ENCODE measurements at regions not wholly inside any gene's neighbourhood (a gene's known extent, or its start where the extent isn't known, plus 50 kb on each side); places are given as distances from the start of the nearest gene placed in this dataset.

DNA sequence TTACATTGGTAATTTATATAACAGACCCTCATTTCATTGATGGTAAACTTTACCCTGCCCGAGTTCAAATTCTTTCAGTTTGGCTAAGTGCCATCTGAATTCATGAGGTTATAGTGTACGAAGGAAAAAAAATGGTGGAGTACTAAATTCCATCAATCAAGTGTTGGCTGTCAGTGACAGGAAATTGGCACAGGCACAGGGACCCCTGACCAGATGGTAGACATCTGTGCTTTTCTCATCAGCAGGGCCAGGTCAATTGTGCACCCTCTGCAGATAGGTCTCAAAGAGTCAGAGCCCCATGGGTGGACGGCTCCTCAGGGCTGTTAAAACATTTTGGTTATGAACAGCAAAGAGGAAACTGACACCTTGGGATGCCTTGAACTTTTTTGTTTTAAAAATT is 439.2 kb downstream of the SETBP1 start:
- H3K27ac ChIP-seq, result no peak overlapping the region
- H3K9me3 ChIP-seq (replicated peaks), result no peaks in the 10 kb centered on the region
- DNase-seq, result no peak
- H3K36me3 ChIP-seq, result no peaks in the 10 kb centered on the region
- H3K4me1 ChIP-seq, result no peaks in the 10 kb centered on the region
- no peaks in the 10 kb centered on the region for H3K27me3 ChIP-seq
- H3K4me3 ChIP-seq, result no peak overlapping the region

DNA sequence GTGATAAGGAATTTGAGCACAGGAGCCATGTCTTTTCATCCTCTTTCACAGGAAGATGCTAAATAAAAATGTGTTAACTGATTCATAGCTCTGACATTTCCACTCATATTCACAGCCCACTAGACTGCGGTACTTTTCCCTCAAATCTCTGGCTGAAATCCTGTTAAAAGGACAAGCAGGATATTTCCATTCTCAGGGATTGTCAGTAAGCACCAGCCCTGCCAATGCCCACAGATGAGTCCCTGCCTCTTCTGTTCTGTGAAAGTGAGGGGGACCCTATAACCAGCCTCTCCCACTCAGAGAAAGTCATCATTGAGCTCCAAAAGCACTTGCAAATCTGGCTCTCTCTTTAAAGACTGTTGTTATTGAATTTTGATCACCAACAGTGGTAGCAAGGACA is 440.5 kb downstream of the SETBP1 start:
- no peaks in the 10 kb centered on the region for H3K36me3 ChIP-seq
- H3K4me1 ChIP-seq, result no peaks in the 10 kb centered on the region
- no peaks in the 10 kb centered on the region for H3K9me3 ChIP-seq (replicated peaks)
- no peaks in the 10 kb centered on the region for H3K27me3 ChIP-seq
- no peak for DNase-seq
- H3K4me3 ChIP-seq, result no peak overlapping the region
- no peak overlapping the region for H3K27ac ChIP-seq

DNA sequence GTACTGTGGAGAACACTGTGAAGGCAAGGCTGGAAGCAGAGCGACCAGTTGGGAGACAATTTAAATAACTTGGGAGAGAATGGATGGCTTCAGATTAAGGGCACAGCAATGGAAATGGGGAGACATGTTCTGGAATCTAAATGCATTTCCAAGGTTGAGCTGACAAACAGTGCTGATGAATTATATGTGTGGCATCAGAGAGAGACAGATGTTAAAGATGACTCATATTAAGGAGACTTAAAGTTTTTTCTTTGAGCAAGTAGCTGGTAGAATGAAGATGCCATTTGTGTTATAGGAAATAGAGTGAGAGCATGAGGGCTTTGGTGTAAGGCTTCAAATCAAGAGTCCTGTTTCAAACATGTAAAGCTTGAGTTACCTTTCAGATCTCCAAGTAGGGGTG is 441.8 kb downstream of the SETBP1 start:
- Histone ChIP-seq H3K27ac (no peak overlapping the region), H3K4me3 (no peak overlapping the region), H3K27me3 (no peaks in the 10 kb centered on the region), H3K4me1 (no peaks in the 10 kb centered on the region), H3K9me3 (replicated peaks) (no peaks in the 10 kb centered on the region), H3K36me3 (no peaks in the 10 kb centered on the region)
- DNase-seq, result no peak

DNA sequence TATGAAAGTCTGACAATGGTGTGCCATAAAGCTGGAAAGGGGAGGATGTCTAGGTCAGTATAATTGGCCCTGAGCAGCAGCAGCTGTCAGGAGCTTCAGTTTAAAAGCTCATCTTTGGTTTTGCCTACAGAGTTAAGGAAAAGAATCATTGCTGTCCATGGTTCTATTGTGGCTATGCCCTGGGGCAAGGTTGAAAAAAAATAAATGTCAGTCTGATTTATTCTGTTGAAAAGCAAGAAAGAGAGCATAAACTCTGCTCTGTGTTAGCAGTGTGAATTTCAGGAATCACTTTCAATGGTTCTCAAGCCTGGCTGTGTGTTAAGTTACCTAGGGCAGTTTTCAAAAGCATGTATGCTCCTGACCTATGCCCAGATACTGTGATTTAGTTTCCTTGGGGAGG is 446.7 kb downstream of the SETBP1 start:
- DNase-seq, result peak in 1 of 2 experiments; percentile 29
- no peak overlapping the region for H3K4me3 ChIP-seq
- no peaks in the 10 kb centered on the region for H3K4me1 ChIP-seq
- no peaks in the 10 kb centered on the region for H3K27me3 ChIP-seq
- H3K9me3 ChIP-seq (replicated peaks), result no peaks in the 10 kb centered on the region
- H3K36me3 ChIP-seq, result no peaks in the 10 kb centered on the region
- H3K27ac ChIP-seq, result no peak overlapping the region

DNA sequence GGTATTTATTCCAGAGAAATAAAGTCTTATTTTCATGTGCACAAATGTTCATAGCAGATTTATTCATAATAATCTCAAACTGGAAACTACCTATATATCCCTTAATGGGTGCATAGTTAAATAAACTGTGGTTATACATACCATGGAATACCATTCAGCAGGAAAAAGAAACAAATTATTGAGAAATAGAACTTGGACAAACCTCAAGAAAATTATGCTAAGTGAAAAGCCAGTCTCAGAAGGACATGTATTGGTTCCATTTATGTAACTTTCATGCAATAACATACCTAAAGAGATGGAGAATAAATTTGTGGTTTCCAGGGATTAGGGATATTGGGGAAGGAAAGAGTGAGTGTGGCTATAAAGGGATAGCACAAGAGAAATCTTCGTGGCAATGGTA is 452.6 kb downstream of the SETBP1 start:
- Histone ChIP-seq H3K27me3 (no peaks in the 10 kb centered on the region), H3K9me3 (replicated peaks) (no peaks in the 10 kb centered on the region), H3K27ac (no peak overlapping the region), H3K36me3 (no peaks in the 10 kb centered on the region), H3K4me1 (no peaks in the 10 kb centered on the region), H3K4me3 (no peak overlapping the region)
- DNase-seq, result no peak

DNA sequence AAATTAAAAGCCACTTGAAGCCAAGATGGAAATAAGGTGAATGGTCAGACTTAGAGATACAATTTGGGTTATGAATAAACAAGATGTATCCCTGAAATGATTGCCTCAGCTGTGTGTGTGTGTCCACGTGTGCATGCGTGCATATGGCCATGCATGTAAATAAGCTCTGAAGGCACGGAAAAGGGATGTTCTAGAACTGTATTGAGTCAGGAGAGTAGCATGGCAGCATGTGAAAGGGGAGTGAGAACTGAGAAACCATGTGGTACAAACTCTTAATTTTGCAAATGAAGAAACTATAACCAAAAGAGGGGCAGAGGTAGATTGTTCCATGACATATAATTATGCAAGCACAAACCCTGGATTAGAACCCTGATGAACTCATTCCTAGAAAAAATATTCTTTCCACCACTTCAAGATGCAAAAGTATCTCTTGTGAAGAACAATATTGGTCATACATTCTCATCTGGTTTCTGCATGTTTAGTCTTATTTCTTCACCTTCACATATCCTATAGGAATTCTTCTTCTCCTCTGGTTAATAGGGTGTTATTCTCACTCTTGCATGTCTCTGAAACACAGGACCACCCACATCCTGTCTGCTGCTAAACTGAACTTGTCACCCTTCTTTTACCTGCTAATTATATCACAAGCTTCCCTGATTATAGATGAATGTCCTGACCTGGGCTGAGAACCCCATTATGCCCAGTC is 455.8 kb downstream of the SETBP1 start:
- H3K27ac ChIP-seq, result no peak overlapping the region

DNA sequence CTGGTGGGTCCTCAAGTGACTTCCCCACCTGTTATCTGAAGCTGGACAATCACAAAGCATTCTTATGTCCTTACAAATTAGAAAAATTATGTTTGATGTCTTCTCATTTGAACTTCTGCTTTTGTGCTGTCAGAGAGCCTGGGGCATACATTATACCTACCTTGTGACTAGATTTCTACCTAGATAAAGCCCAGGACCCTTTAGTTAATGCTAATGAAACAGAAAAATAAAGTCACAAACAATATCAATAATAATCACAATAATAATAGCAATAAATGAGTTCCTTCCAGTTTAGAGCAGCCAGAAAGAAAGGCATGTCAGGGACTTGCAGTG is 456.4 kb downstream of the SETBP1 start:
- H3K27me3 ChIP-seq, result no peaks in the 10 kb centered on the region

More for the DNA sequence above, 455.8 kb downstream of the SETBP1 start:
- Histone ChIP-seq H3K27me3 (no peaks in the 10 kb centered on the region), H3K36me3 (no peaks in the 10 kb centered on the region), H3K4me3 (no peak overlapping the region), H3K4me1 (no peaks in the 10 kb centered on the region), H3K9me3 (replicated peaks) (no peaks in the 10 kb centered on the region)
- no peak for DNase-seq

DNA sequence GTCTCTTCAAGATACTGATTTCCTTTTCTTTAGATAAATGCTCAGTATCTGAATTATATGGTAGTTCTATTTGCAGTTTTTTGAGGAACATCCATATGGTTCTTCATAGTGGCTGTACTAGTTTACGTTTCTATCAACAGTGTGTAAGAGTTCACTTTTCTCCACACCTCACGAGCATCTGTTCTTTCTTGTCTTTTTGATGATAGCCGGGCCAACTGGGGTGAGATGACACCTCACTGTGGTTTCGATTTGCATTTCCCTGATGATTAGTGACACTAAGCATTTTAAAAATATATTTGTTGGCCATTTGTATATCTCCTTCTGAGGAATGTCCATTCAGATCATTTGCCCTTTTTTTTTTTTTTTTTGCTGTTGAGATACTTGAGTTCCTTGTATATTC is 458.8 kb downstream of the SETBP1 start:
- H3K36me3 ChIP-seq, result no peaks in the 10 kb centered on the region
- peak in 1 of 2 experiments; percentile 9 for DNase-seq
- H3K4me3 ChIP-seq, result no peak overlapping the region
- H3K4me1 ChIP-seq, result no peaks in the 10 kb centered on the region
- no peak overlapping the region for H3K27ac ChIP-seq
- H3K9me3 ChIP-seq (replicated peaks), result no peaks in the 10 kb centered on the region
- no peaks in the 10 kb centered on the region for H3K27me3 ChIP-seq

More for the DNA sequence above, 456.4 kb downstream of the SETBP1 start:
- no peaks in the 10 kb centered on the region for H3K9me3 ChIP-seq (replicated peaks)
- no peaks in the 10 kb centered on the region for H3K4me1 ChIP-seq
- no peaks in the 10 kb centered on the region for H3K36me3 ChIP-seq
- no peak for DNase-seq
- H3K27ac ChIP-seq, result no peak overlapping the region
- H3K4me3 ChIP-seq, result no peak overlapping the region

DNA sequence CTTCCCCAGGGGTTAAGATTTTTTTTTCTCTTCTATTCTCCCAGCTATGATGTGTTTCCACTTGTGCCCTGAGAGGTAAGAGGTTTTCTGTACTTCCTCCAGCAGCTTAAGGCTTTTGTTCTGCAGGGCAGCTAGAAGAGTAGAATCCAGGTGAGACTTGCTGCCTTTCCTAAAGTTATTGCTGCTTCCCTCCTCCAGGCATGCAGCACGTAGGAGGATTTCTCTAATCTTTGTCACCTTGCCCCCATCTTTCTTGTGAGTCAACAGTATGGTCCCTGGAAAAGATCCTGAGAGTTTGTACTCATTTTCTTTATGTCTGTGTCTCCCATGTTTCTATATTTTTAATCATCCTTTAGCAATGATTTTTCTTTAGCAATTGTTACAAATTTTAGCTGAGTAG is 462.2 kb downstream of the SETBP1 start:
- Histone ChIP-seq H3K9me3 (replicated peaks) (no peaks in the 10 kb centered on the region), H3K27me3 (no peaks in the 10 kb centered on the region), H3K36me3 (no peaks in the 10 kb centered on the region), H3K4me1 (no peaks in the 10 kb centered on the region), H3K4me3 (no peak overlapping the region), H3K27ac (no peak overlapping the region)
- DNase-seq, result no peak

DNA sequence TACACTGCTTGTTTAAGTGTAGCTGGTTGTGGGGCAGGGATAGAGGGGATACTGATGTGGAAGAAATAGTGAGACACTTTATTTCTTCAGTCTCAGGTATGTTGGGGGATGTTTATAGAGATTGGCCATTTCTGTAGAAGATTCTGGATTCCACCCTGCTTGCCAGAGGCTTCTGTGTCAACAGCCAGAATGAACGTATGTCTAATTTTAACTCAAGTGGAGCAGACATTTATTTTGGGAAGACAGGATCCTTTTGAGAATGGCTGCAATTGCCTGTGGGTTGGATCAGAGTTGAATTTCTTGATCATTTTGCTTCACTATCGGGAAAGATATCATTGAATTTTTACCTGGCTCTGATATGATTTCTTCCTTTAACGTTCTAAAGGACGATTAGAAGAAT is 465.6 kb upstream of the SLC14A2 start:
- H3K36me3 ChIP-seq, result no peaks in the 10 kb centered on the region
- H3K4me3 ChIP-seq, result no peak overlapping the region
- no peaks in the 10 kb centered on the region for H3K9me3 ChIP-seq (replicated peaks)
- DNase-seq, result no peak
- no peaks in the 10 kb centered on the region for H3K4me1 ChIP-seq
- H3K27me3 ChIP-seq, result no peaks in the 10 kb centered on the region
- H3K27ac ChIP-seq, result no peak overlapping the region

DNA sequence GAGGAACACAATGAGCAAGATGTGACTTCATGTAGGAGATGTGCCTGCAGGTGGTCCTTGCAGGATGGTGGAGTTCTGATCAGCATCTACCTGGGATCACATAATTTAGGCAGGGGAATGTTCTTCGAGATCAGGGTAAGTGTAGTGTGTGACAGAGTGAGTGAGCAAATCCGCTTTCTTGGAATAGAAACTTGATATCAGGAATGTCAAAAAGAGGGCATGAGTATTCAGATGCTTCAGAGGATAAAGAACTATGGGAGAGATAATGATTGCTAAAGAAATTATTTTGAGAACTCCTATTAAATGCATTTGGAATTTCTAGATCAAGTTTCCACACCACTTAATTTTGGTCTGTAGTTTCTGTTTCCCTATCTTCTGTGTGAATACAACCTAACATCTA is 463.6 kb upstream of the SLC14A2 start:
- no peaks in the 10 kb centered on the region for H3K27me3 ChIP-seq
- H3K4me1 ChIP-seq, result no peaks in the 10 kb centered on the region
- H3K27ac ChIP-seq, result no peak overlapping the region
- no peaks in the 10 kb centered on the region for H3K9me3 ChIP-seq (replicated peaks)
- H3K4me3 ChIP-seq, result no peak overlapping the region
- no peak for DNase-seq
- H3K36me3 ChIP-seq, result no peaks in the 10 kb centered on the region

DNA sequence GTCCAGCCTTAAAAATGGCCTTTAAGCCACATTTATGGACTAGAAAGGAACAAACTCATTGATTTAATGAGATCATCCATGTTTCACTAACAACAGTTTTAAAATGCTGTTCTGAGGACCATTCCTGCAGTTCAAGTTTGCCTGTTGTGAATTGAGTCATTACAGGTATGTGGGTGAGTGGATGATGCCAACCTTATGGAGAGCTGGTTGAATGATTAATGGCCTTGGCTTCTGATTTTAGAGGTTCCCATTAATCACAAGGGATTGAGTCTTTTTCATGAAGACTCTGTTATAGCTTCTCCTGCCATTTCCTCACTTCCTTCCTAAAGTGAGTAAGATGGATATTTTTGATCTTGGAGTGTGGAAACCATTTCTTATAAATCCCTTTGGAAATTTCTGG is 459.8 kb upstream of the SLC14A2 start:
- Histone ChIP-seq H3K9me3 (replicated peaks) (no peaks in the 10 kb centered on the region), H3K36me3 (no peaks in the 10 kb centered on the region), H3K27ac (no peak overlapping the region), H3K4me1 (no peaks in the 10 kb centered on the region), H3K4me3 (no peak overlapping the region), H3K27me3 (no peaks in the 10 kb centered on the region)
- DNase-seq, result no peak

DNA sequence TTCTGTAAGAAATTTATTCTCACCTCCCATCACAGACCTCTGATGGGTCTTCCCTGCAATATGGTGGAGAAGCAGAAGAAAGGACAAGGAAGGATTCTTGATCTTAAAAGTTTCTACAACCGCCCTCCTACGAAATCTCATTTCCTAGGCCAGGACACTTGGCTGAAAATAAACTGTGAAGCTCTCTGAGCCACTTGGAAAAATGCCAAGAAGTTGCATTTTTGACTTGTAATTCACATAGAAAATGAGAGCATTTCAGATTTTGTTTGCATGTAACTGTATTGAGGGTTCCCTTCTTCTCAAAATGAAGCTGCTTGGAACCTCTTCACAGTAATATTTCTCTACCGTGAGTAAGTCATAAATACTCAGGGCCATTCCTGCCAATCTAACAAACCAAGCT is 458.3 kb upstream of the SLC14A2 start:
- Histone ChIP-seq H3K4me1 (no peaks in the 10 kb centered on the region), H3K9me3 (replicated peaks) (no peaks in the 10 kb centered on the region), H3K4me3 (no peak overlapping the region), H3K36me3 (no peaks in the 10 kb centered on the region), H3K27ac (no peak overlapping the region), H3K27me3 (no peaks in the 10 kb centered on the region)
- no peak for DNase-seq

DNA sequence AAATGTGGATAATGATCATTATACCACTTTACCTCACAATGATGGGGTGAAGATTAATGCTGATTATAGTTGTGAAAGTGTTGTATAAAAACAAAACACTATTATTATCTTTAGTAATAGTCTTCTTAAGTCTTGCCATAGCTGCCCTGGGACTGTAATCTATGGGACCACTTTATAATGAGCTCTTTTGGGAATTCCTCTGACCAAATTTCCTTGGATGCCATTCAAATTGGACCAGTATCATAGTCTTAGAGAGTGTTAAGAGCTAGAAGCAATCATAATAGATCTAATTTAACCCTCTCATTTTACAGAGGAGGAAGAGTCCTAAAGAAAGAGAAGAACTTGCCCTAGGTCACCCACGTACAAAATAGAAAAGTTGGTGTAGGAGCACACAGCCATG is 457.7 kb upstream of the SLC14A2 start:
- Histone ChIP-seq H3K9me3 (replicated peaks) (no peaks in the 10 kb centered on the region), H3K36me3 (no peaks in the 10 kb centered on the region), H3K27me3 (no peaks in the 10 kb centered on the region), H3K4me1 (no peaks in the 10 kb centered on the region), H3K27ac (no peak overlapping the region), H3K4me3 (no peak overlapping the region)
- no peak for DNase-seq

DNA sequence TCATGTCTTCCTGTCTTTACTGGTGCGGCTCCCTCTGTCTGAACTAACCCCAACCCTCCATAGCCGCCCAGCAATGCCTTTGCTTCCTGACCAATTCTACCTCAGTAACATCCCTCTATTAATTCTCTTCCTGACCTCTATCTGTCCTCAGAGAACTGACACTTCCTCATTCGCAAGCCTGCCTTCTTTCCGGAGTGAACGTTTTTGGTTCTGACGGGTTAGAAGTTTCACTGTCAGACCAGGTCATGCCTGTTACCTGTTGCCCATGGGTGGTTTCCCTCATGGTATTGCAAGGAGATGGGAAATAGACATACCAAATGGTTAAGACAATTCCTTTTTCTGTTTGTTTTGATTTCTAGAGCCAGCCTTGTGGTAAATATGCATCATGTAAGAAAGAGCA is 453.4 kb upstream of the SLC14A2 start:
- no peak for DNase-seq
- no peak overlapping the region for H3K4me3 ChIP-seq
- H3K4me1 ChIP-seq, result no peaks in the 10 kb centered on the region
- no peaks in the 10 kb centered on the region for H3K9me3 ChIP-seq (replicated peaks)
- no peak overlapping the region for H3K27ac ChIP-seq
- H3K36me3 ChIP-seq, result no peaks in the 10 kb centered on the region
- no peaks in the 10 kb centered on the region for H3K27me3 ChIP-seq

DNA sequence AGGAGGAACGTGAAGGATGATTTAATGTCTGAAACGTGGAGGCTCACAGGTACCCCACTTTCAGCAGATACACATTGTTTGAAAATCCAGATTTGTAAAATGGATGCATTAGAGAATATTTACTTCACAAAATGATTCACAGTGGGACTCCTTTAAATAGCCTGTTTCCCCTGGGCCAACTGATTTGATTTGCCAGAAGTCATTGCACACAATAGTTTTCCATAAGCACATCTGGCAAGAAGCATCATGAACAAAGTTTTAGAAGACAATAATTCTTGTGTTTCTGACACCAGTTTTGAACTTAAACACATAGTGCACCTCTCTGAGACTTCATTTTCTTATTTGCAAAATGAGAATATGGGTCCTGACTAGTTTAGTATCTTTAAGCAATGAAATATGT is 451.4 kb upstream of the SLC14A2 start:
- DNase-seq, result no peak

More for the DNA sequence above, 451.4 kb upstream of the SLC14A2 start:
- no peaks in the 10 kb centered on the region for H3K27me3 ChIP-seq
- H3K9me3 ChIP-seq (replicated peaks), result no peaks in the 10 kb centered on the region
- no peaks in the 10 kb centered on the region for H3K36me3 ChIP-seq
- no peak overlapping the region for H3K27ac ChIP-seq
- no peak overlapping the region for H3K4me3 ChIP-seq
- no peaks in the 10 kb centered on the region for H3K4me1 ChIP-seq
